CD1c-positive myeloid dendritic cell (primary cell): ENCODE measurements at regions not wholly inside any gene's neighbourhood (a gene's known extent, or its start where the extent isn't known, plus 50 kb on each side); places are given as distances from the start of the nearest gene placed in this dataset.

ENCODE experiments used
- DNase-seq: peaks from one replicate; pipeline ENCODE4 v3.0.0-alpha.2; 2016; ENCODE audit errors: extremely low spot score

GRCh38 chr18:45266023-45266422 is 349.3 kb upstream of the SLC14A2 start:
- no peak for DNase-seq

- no peak for DNase-seq
Measured at GRCh38 chr18:45267622-45268021, 347.7 kb upstream of the SLC14A2 start.

DNA sequence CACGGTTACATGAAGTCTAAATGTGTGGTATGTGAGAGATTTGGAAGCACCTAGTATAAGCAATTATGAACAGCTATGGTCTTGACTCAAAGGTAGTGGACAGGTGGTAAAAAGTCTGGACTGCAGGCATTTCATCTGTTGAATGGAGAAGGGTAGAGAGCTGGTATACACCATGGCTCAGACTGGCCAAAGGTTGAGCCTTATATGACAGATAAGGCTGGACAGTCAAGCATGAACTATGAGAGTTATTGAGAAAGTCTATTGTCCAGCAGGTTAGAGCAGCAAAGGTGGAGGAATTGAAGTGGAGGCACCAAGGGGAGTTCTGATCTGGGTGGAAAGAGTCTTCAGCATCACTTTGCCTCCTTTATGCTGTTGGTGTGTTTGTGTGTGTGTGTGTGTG is 346.7 kb upstream of the SLC14A2 start:
- DNase-seq = no peak

DNA sequence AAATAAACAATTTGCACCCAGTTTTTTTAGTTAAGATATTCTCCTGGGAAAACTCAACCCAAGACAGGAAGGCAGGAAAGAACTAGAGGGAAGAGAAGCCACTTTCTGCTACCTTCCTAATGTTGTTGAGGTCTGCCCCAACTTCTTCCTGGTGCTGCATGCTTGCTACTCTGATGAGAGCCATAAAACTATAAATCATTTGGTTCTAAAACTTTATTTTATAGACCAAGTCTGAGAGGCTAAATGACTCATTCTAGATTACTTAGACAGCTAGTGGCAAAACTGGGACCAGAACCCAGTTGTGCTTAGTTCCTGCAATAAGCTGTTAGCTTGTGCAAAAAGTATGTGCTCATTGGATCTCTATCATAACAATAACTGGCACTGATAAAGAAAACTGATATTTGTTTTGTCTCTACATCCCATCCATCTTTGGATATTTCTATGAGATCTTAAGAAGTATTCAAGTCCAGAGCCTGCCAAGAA is 344.9 kb upstream of the SLC14A2 start:
- no peak for DNase-seq

DNA sequence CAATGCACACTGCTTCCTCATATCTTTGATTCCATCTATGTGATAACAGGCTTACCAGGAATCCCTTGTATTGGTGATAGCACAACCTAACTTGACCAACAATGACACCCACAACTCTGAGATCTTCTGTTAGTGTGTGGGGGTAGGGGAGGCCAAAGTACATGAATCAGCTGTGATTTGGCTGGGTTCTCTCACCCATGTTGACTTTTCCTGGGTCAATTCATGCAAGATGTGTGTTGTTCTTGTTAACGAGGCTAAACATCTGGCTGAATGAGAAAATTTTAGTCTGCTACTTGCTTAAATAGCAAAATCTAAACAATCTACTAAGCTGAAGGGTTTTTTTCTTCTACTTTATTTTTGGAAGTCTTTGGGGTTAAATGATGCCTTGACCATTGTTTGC is 341.2 kb upstream of the SLC14A2 start:
- DNase-seq = no peak

DNA sequence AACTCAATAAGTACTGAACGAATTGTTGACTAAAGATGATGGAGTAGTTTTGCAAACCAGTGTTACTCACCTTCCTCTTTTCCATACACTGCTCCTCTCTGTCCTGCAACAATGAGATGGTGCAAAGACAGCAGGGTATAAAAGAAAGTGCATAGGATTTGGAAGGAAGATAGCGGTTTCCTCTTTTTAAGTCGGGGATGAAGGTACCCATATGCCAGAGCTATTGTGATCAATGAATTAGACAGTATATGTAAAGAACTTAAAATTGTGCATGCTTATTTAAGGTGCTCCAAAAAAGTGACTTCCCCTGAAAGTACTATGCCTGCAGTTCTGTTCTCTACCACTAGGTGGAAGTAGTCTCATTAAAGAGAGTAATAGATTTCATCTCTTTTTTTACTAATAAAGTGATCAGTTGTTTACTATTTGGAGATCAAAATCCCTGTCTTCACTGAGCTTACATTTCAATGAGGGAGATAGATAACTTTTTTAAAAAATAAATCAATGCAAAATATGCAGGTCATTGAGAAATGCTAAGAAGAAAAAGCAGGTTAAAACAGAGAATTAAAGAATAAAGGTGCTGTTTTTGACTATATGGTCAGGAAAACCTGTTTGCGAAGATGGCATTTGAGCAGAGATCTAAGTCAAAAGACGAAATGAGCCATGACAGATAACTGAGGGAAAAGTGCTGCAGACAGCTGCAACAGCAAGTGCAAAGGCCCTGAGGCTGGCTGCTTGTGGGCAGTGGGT is 339.7 kb upstream of the SLC14A2 start:
- peak; percentile 67 for DNase-seq

DNA sequence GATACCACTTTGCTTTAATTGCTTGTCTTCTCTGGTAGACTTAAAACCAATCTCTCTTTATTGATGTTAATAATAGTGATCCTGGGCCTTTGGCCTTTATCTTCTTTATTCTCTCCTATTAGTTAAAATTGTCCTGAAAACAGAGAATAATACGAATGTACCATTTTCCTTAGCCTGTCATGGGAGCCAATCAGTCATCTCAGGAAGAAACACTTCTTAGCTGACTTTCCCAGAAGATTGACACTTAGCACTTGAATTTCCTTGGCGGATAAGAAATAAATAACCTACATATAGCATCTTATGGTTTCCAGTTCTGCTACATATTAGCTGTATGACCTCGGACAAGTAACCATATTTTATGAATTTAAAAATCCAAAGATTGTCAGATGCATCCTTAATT is 338.4 kb upstream of the SLC14A2 start:
- DNase-seq = no peak

GRCh38 chr18:45277908-45278307 is 337.4 kb upstream of the SLC14A2 start:
- no peak for DNase-seq

GRCh38 chr18:45280481-45281276 is 334.6 kb upstream of the SLC14A2 start:
- DNase-seq = no peak

DNA sequence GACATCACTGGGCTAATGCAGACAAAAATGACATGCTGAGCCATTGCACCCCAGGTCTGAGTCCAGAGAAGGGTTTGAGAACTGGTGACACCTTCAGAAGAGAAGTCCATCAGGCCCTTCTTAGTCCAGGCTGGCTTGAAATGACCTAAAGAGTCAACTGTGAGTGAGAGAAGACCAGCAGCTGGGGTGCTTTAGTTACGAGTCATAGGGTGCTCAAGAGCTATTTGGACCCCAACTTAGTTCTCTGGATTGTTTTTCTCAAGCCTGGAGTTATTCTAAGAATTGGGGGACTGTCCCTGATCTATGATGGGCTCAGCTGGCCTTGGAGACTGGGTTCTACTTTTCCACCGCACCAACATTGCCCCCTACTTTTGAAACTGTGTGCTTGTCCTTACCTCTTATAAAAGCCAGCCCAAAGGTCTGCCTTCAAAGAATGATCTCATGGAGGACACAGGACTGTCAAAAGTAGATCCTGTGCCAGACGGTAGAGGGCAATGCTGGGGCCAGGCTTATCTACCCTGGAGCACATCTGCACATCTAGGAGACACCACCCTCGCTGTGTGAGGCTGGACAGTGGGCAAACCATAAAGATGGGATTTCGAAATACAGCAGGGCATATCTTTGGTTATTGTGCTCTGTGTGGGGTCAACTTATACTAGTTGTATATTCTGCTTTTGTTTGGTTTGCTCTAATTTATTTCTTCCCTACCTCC is 333.0 kb upstream of the SLC14A2 start:
- DNase-seq = no peak

GRCh38 chr18:45284174-45284573 is 331.1 kb upstream of the SLC14A2 start:
- no peak for DNase-seq

DNA sequence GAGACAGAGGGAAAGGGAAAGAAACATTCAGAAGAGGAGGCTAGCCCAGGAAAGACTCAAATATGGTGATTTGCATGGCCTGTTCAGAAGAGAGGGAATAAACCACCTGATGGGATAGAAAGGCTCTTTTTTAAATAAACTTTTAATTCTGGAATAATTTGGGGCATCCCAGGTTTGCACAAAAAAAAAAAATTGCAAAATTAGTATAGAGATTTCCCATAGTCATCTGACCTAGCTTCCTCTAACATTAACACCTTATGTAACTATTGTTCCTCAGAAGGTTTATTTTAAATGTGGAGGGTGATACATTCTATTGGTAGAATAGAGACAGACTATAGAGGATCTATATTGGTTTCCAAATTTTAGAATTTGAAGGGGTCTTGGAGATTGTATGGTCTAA is 330.4 kb upstream of the SLC14A2 start:
- DNase-seq = peak; percentile 13

DNA sequence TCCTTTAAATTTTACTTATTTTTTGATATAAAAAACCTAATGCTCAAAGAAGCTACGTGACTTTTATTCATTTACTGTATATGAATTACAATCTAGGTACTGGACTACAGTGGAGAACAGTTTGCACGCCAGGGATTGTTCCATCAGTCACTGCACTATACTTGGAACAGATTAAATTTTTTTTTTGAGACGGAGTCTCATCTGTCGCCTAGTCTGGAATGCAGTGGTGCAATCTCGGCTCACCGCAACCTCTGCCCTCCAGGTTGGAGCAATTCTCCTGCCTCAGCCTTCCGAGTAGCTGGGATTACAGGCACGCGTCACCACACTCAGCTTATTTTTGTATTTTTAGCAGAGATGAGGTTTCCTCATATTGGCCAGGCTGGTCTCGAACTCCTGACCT is 330.0 kb upstream of the SLC14A2 start:
- DNase-seq = no peak

GRCh38 chr18:45286431-45286830 is 328.8 kb upstream of the SLC14A2 start:
- DNase-seq = no peak

- DNase-seq = no peak
Measured at GRCh38 chr18:45287531-45287930, 327.7 kb upstream of the SLC14A2 start.

GRCh38 chr18:45290364-45290763 is 324.9 kb upstream of the SLC14A2 start:
- DNase-seq = no peak

DNA sequence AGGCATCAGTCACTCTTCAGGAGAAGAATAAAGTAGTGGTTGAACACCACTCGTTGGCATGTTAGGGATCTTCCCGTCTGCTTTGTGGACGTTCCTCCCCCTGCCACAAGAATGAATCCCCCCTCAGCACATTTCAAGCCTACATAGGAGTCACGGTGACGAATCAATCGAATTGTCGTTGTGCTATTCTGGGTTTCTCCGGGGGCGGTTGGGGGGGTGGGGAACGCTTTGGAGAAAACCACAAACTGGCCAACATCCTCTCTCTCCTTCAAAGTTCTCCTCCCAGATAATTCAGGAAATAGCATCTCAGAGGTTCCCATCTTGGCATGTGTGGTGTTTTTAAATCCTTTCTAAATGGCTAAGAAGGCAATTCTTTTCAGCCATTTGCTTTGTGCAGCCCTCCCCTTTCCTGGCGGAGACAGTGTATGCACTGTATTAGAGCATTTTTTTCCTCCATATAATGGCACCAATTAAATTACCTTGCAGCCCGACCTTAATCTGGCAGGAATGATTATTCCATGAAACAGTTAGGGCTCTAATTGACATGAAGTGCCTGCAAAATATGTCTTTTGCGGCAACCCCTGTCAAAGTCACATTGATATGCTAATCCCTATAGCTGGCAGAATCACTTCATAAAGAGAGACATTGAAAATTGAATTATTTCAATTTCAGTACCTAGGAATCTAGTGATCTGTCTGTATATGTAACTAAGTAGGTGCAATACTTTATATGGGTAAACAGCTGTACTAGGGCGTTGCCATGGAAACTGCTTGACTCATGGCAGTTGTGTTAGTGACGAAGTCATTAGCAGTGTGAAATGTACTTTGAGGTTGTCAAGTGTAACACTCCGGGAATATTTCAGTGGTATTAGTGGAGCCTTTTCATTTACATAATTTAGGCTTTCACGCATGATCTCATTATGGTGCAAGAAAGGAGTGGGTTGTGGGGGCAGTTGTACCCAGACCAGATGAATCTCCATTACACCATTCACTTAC is 323.4 kb upstream of the SLC14A2 start:
- peak; percentile 75 for DNase-seq

- DNase-seq = no peak
Measured at GRCh38 chr18:45295388-45295787, 319.9 kb upstream of the SLC14A2 start.

DNA sequence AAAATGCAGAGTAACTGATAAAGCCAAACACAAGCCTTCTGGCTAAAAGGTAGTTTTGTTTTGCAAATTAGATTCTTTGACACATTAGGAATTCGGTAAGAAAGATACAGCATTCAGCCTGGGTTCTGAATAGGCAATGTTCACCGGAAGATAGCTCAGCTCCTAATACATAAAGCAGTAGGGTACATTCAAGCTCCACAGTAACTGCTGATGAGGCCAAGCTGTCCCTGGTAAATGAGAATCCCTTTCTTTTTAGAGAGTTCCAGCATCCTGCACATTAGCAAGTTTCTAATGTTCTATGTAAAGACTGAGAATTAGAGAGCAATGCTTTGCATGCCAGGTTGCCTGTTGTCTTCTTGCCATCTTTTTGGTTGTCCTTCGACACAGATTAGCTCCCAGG is 316.3 kb upstream of the SLC14A2 start:
- DNase-seq = no peak

GRCh38 chr18:45303026-45303425 is 312.2 kb upstream of the SLC14A2 start:
- DNase-seq = no peak

- DNase-seq = no peak
Measured at GRCh38 chr18:45304558-45304957, 310.7 kb upstream of the SLC14A2 start.
